GM21390 (cell line): ENCODE measurements at regions not wholly inside any gene's neighbourhood (a gene's known extent, or its start where the extent isn't known, plus 50 kb on each side); places are given as distances from the start of the nearest gene placed in this dataset.

ENCODE experiments used
- ATAC-seq: cut with Tn5 transposase; IDR thresholded peaks from one replicate; pipeline ENCODE4 v1.9.1; 2021; ENCODE audit not compliant: unreplicated experiment

DNA sequence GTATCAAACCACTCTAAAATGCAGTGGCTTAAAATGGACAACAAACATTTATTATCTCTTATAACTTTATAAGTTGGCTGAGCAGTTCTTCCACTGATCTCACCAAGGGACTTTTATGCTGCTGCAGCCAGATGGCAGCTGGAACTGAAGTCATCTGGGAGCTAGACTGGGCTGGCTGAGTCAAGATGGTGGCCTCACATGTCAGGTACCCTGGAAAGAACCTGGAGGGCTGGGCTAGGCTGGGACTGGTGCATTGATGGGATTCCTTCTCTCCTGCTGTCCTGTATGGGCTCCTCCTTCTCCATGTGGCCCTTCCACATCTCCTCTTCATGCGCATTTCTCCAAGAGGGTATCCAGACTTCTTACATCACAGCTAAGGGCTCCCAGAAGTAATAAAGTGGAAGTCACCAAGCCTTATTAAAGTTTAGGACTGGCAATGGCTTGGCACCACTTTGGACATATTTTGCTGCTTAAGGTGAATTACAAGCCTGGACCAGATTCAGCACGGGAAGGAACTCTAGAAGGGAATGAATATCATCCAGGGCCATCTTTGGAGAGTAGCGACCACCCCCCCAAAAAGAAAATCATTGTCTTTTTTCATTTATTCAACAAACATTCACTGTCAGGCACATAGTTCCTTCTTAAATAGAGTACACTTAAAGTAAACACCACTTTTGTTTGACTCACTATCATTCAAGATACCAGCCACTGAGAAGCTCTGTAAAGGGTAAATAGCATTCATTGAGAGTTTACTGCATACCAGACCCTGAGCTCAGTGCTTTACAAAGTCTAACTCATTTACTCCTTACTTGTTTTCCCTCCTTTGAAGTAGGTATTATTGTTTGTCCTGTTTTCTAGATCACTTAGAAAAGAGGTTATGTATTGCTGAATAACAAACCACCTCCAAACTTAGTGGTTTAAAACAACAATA, 138.0 kb downstream of the ZFP36L2 start:
- no peak for ATAC-seq

DNA sequence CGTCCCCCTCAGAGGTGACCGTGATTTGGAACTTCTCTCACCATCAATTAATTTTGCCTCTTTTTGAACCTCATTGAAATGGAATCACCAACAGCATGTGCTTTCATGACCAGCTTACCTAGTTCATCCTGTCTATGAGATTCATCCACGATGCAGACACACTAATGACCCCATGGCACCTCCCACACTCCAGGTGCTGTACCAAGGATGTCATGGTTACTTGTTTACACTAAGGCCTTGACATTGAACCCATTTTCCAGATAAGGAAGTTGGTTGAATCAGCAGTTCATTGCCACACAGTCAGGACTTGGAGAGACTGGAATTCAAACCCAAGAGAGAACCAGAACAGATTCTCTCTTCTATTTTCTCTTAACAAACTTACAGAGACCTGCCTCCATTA, 139.0 kb downstream of the ZFP36L2 start:
- no peak for ATAC-seq

DNA sequence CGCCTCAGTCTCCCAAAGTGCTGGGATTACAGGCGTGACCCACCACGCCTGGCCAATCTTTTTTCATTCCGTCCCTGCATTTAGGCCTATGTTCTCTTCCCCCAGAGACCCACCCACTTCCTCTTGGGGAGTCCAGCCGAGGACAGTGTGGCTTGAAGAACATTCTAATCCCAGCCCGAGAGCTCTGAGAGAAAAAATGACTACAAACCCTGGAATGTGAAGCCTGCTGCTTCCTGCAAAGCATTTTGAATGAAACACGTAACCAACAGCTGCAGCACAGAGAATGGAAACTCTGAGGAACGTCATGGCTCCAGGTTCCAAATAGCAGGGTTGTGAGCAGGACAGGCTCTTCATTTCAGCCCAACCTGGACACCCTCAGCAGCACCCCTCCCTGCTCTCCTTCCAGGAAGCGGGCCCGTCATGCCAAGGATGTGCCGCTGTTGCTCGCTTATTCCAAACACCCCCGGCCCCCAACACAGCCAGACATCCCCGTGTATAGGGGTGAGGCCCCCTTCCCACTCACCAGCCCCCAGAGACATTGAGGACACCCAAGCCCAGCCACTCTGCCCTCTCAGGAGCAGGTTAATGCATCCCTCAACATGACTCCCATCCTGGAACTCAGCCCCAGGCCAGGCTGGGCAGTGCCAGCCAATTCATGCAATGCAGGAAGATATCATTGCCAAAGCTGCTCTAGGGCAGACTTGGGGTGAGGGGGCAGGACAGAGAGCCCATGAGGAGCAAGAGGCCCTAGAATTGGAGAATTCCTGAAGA, 139.8 kb downstream of the ZFP36L2 start:
- ATAC-seq, result no peak

DNA sequence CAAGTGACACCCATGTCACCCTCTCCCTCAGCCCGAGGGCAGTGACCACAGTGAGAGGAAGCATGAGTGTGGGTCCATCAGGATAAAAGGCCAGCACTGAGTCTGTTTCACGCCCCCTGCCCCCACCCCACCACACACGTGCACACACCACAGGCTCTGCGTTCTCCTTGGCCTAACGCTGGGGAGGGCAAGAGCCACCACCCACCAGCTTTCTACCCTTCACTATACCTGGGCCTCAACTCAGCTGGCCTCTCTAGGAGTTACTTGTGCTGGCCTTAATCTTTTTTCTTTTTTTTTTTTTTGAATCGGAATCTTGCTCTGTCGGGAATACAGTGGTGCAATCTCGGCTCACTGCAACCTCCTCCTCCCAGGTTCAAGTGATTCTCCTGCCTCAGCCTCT, 140.5 kb downstream of the ZFP36L2 start:
- ATAC-seq, result no peak

DNA sequence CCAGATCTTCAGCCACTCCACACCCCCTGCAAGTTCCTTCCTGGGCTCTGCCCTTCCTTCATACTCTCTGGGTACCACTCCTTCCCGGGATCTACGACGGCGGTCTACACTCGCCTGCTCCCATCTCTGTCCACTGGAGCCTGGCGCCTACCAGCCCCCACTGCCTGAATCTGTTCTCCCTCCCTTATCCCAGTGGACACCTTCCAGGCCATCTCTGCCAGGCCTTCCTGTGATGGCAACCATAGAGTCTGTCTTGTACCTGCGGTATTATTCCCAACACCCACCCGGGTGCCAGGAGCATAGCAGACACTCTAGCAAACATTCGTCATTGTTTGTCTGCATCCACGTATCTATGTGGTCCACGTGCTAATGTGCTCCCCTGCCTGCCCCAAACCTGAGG, 140.9 kb downstream of the ZFP36L2 start:
- ATAC-seq, result no peak

DNA sequence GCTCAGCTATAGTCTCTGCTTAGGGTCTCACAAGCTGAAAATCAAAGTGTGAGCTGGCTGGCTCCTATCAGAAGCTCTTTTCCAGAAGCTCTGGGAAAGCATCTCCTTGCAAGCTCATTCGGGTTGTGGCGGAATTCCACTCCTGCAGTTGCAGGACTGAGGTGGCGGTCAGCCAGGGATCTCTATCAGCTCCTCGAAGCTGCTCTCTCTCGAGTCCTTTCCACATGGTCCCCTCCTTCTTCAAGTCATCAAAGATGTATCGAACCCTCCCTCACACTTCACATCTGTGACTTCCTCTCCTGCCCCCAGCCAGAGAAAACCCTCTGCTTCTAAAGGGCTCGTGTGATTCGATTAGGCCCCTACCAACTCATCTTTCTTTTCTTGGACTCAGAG, 141.7 kb downstream of the ZFP36L2 start:
- ATAC-seq, result no peak

DNA sequence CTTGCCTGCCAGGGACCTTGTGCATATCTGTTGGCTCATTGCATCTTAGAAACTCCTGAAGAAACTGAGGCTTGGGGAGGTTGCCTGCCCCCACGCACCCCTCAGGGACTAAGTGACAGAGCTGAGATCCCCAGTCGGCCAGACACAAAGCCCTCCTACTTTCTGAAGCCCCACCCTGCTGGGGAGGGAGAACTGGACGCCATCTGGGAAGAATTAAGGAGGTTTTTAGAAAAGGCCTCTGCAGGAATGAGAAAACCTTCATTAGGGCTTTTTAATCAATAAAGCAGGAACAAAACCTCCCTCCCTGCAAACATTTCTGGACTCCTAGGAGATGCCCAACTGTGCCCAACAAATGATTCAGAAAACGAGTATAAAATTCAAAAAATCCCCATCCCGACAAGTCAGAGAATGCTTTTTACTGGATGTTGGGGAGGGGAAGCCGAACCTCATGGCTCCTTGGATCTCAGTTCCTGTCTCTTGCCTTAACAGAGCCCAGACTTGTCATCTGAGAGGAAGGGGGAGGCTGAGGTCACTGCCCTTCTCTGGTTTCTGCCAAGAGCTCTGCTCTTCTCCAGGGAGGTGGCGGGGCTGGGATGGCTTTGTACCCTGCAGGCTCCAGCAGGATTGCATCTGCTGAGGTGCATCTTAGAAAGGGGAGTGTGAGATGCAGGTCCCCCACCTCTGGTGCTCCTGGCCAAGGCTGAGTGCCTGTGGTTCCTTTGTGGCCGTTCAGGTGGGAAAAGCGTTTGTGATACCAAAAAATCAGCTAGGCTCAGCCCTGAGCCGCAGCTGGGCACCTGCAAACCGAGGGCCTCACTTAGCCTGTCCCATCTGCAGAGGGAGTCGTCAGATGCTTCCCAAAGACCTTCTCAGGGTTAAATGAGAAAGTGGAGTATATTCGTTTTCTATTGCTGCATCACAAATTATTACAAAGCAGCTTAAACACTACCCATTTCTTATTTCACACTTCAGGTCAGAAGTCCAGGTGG, 142.4 kb downstream of the ZFP36L2 start:
- ATAC-seq, result no peak

DNA sequence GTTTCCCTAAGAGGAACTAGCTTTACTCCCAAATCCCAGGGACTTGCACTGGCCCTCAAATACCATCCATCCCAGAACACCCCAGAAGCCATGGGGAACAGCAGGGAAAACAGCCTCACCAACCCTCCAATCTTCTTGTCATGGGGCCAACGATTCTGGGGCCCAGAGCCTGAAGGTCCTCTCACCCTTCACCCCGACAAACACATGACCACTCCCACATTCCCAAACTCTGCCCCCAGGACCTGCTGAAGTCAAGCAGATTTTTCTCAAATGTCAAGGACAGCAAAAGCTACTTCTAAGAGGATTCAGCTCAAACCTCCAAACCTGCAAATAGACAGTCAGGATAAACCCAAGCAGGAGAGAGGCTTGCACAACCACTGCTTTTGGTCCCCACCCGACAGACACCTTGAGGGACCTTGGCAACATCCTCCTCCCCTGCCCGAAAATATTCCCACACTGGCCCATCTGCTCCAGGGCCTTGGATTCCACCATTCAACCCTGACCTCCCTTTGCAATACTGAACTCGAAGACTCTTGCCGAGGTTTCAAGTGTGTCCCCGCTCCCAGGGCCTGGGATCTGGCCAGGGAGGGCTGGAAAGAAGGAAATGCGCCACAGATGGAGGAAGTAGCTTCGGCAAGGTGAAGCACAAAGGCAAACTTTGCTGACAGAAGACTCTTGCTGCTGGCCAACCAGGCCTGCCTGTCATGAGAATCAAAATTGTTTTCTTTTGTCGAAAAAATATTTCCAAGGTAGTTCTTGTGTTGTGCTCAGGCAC, 143.3 kb downstream of the ZFP36L2 start:
- no peak for ATAC-seq

DNA sequence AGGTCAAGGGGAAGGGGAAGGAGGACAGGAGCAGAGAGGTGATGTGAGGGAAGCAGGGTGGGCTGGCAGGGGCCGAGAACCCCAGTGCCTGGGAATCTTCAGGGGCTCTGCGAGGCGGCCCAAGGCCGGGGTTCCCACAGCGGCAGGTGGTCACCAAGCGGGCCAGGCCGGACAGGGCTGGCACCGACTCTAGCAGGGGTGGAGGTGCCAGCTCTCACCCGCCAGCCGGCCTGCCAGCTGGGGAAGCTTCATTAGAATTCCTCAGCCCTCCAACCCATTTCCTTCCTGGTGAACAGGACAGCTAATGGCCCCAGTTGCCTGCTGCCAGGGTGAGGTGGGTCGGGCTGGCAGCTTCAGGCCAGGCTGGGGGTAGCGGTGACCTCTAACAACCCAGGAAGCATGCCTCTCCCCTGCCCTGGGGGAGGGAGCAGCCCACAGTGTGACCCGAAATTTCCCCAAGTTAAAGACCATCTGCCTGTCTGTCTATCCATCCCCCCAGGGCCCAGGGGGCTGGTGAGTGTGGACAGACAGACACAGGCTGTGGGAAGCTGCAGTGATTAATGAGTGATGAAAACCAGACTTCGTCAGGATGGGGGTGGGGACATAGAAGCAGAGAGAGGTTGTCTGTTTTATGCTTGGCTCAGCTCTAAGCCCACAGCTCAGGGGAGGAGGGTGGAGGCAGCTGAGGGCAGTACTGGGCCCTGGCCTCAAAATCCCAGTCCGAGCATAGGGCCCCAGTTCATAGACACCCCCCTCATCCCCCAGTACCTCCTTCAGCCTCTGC, 144.1 kb downstream of the ZFP36L2 start:
- ATAC-seq, result no peak

DNA sequence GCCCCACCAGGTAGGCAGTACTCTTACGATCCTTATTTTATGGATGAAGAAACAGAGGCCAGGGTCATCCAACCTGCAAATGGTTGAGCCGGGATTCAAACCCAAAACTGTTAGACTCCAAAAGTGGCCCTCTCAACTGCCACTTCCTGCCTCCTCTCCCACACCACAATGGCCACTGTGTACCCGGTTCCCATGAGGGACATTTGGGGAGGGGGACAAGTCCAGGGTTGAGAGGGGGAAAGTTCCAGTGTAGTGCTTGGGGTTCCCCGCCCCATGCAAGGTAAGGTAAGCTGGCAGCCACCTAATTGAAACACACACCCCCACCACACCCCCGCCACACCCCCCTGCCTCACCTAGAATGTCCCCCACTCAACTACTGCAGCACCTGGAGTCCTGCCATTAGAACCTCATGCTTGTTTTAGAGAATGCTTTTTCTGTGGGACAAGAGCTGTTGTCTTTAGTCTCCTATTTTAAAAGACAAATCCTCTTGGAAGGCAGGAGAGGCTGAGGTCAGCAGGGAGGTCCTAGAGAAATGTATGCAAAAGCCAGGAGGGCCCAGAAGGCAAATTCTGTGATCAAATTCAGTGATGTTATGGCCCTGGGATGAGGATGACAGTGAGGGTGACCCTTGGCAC, 145.2 kb downstream of the ZFP36L2 start:
- no peak for ATAC-seq

DNA sequence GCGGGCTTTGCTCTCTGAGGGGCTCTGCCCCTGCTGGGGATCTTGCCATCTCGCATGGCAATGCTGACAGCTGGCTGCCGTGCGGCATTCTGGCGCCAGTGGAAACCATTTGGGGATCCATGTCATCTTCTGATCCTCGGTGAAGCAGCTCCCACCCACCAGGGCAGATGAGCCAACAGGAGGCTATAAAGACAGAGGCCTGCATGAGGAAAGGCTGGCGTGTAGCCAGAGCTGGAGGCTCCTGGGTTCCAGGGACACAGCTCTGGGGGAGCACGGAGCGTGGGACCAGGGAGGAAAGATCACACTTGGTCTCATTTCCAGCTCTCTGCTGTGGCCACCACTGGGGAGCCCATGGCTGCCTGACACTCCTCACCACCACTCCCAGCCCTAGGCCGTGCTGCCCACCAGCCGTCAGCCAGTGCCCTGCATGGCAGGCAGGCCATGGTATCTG, 145.8 kb downstream of the ZFP36L2 start:
- no peak for ATAC-seq

DNA sequence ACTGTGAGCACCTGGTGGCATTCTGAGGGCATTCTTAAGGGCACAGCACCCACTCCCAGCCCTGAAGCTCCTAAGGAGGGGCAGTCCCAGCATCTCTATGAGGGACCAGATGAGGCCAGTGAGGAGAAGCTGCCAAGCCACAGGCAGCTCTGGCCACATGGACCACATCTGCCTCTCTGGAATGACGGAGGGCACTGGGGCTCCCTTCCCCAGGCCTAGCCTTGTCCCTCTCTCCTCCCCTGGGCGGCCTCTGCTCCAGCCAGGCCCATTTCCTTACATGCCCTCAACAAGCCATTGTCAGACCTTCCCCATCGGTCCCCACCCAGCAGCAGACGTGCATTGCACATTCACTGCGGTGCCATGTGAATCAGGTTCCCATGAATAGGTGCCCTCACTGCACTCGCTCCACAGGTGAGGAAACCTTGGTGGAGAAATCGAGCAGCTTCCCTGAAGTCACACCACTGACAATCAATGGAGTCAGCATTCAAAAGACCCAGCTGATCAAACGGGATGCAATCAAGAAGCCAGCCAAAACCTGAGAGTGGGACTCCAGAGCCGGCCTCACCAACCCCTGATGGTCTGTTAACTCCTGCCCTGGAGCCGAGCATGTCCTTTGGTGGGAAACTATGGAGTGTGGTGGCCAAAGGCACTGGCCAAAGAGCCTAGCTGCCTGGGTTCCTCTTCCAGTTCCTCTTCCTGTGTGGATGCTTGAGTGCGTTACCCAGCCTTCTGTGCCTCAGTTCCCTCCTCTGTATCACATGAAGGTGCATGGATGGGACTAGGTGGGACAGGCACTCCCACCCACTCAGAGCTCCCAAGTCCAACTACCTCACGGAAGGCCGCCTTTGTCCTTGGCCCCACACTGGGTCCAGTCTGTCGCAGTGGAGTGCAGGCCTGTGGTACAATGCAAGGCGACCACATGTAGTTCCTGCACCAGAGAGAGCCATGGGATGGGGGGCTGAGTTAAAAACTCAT, 147.3 kb downstream of the ZFP36L2 start:
- no peak for ATAC-seq

DNA sequence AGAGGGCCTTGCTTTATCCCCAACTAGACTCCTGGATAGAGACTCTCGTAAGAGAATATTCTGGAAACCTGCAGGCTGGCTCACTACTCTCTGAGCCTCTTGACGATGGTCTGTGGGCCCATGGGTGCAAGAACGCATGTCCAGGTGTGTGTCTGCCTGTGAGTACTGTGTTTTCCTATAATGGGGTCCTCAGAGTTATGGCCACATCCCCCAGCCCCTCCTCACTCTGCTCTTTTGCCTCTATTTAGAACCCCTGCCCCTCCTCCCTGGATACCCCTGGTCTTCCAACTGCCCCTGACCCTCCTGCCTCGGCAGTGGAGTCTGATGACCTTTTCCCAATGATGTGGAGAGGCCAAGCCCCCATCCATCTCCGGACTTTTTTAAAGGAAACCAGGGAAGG, 148.1 kb downstream of the ZFP36L2 start:
- ATAC-seq, result no peak

DNA sequence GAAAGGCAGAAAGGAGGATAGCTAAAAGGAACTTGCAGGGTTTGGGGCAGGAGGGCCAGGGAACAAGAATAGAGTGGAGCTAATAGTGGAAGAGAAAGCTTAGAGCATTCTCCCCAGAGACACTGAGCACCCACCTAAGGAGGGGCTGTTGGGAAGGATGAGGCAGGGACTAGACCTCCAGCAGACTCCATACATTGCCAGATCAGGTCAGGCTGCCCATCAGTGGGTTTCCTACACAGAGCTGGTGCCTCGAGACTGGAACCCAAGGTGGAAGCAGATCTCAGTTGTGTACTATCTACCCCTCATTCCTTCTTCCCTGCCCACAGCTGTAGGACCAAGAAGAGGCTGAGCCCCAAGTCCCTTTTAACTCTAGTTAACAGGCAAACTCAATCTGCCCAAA, 148.5 kb downstream of the ZFP36L2 start:
- ATAC-seq, result no peak

DNA sequence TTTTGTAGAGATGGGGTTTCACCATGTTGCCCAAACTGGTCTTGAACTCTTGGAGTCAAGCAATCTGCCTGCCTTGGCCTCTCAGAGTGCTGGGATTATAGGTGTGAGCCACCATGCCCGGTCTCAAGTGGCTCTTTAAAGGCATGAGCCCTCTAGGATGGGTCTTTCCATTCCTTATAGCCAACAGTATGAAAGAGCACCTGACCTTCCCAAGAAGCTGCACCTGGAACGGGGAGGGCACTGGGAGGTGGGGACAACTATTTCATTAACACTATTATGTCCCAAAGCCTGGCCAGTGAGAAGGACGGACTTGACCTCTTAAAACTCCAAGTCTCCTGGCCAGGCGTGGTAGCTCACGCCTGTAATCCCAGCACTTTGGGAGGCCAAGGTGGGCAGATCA, 149.7 kb downstream of the ZFP36L2 start:
- ATAC-seq, result no peak

DNA sequence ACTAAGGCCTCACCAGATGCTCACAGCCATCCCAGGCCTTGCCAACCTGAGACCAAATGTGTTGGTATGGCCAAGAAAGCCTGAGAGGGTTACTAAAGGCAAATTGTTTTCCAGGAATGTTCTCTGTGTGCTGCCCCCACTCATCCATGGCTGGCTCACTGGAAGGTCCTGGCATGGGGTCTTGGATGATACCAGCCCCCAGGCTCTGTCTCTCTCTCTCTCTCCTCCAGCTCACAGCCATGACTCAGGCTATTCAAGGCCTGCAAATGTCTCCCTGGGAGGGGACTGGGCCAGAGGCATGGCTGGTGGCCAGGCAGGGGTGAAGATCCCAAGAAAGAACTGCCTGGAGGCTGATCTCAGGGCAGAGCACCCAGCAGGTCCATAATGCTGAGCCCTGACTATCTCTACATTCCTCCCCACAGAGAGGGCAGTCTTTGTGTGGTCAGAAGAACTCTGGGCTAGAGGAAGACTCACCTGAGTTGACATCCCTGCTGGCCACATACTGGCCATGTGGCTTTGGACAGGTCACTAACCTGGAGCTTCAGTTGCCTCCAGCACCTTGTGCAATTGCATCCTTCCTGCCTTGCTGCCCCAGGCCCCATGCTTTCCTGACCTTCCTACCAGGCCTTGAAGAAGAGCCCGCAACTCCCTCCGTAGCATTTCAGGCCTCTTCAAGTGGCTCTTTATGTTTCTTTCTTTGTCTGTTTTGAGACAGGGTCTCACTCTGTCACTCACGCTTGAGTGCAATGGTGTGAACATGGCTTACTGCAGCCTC, 150.4 kb downstream of the ZFP36L2 start:
- no peak for ATAC-seq

DNA sequence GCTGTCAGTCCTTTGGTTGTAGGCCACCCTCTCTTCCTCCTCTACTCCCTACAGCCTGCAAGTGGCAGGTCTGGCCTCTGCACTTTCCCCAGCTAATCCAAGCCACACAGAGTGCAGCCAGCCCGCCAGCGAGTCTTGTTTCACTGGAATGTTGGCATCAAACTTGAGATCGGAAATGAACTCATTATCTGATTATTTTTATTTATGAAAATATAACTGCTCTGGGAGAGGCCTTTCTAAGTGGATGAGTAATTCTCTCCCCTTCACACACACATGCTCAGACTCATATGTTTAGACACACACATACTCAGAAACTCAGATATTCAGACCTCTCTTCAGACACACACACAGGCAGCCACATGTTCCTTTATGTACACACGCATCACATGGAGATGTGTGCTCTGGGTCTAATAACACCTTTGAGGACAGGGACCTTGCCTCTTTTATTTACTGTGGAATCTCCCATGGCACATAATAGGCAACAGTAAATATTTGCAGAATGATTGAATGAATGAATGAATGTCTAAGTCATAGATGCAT, 151.3 kb downstream of the ZFP36L2 start:
- no peak for ATAC-seq
